IPS-18a (cell line): ENCODE measurements at regions not wholly inside any gene's neighbourhood (a gene's known extent, or its start where the extent isn't known, plus 50 kb on each side); places are given as distances from the start of the nearest gene placed in this dataset.

ENCODE experiments used
- H3K27ac ChIP-seq: one replicate; pipeline ENCODE4 v1.5.1; 2013; ENCODE audit warnings: low read length
- H3K27me3 ChIP-seq: one replicate; pipeline ENCODE4 v1.6.1; 2013; ENCODE audit warnings: mild to moderate bottlenecking, low read length; ENCODE audit not compliant: control insufficient read depth, insufficient read depth
- H3K36me3 ChIP-seq: one replicate; pipeline ENCODE4 v1.6.1; 2013; ENCODE audit warnings: low read depth, low read length; ENCODE audit not compliant: control insufficient read depth
- H3K4me1 ChIP-seq: one replicate; pipeline ENCODE4 v1.6.1; 2013; ENCODE audit warnings: low read depth, low read length; ENCODE audit not compliant: control insufficient read depth
- H3K4me3 ChIP-seq: one replicate; pipeline ENCODE4 v1.5.1; 2013; ENCODE audit warnings: low read length
- H3K9ac ChIP-seq: one replicate; pipeline ENCODE4 v1.6.1; 2013; ENCODE audit warnings: mild to moderate bottlenecking, low read length, moderate library complexity
- H3K9me3 ChIP-seq: one replicate; pipeline ENCODE4 v1.6.1; 2013; ENCODE audit warnings: low read depth, low read length; ENCODE audit not compliant: control insufficient read depth

- no peaks in the 10 kb centered on the region for H3K27me3 ChIP-seq
- H3K9me3 ChIP-seq = no peaks in the 10 kb centered on the region
- H3K4me3 ChIP-seq = no peak overlapping the region
- H3K9ac ChIP-seq = no peak overlapping the region
- no peaks in the 10 kb centered on the region for H3K4me1 ChIP-seq
- H3K27ac ChIP-seq = no peak overlapping the region
- no peaks in the 10 kb centered on the region for H3K36me3 ChIP-seq
These were observed 151.8 kb downstream of the SMC2 start for GRCh38 chr9:104245925-104246324.

- H3K9me3 ChIP-seq = peaks cover 2% of the 10 kb centered on the region
- no peak overlapping the region for H3K27ac ChIP-seq
- H3K4me3 ChIP-seq = no peak overlapping the region
- no peaks in the 10 kb centered on the region for H3K27me3 ChIP-seq
- no peak overlapping the region for H3K9ac ChIP-seq
- H3K4me1 ChIP-seq = no peaks in the 10 kb centered on the region
- no peaks in the 10 kb centered on the region for H3K36me3 ChIP-seq
These were observed 153.9 kb downstream of the SMC2 start for GRCh38 chr9:104247899-104248460.

- Histone ChIP-seq H3K4me1 (peaks cover 47% of the 10 kb centered on the region), H3K9ac (no peak overlapping the region), H3K27ac (no peak overlapping the region), H3K27me3 (no peaks in the 10 kb centered on the region), H3K4me3 (no peak overlapping the region), H3K36me3 (no peaks in the 10 kb centered on the region), H3K9me3 (peaks cover 13% of the 10 kb centered on the region)
These were observed 162.1 kb downstream of the SMC2 start for GRCh38 chr9:104256031-104256695.

- peaks cover 52% of the 10 kb centered on the region for H3K4me1 ChIP-seq
- H3K9ac ChIP-seq = no peak overlapping the region
- no peaks in the 10 kb centered on the region for H3K27me3 ChIP-seq
- H3K27ac ChIP-seq = no peak overlapping the region
- peaks cover 13% of the 10 kb centered on the region for H3K9me3 ChIP-seq
- H3K4me3 ChIP-seq = no peak overlapping the region
- H3K36me3 ChIP-seq = no peaks in the 10 kb centered on the region
These were observed 162.6 kb downstream of the SMC2 start for GRCh38 chr9:104256696-104257062.

GRCh38 chr9:104258296-104259011, 164.3 kb downstream of the SMC2 start:
- Histone ChIP-seq H3K9me3 (peaks cover 7% of the 10 kb centered on the region), H3K27me3 (no peaks in the 10 kb centered on the region), H3K9ac (no peak overlapping the region), H3K4me1 (peaks cover 53% of the 10 kb centered on the region), H3K36me3 (no peaks in the 10 kb centered on the region), H3K27ac (peak overlapping the region; percentile 52), H3K4me3 (peak overlapping the region; percentile 44)

- Histone ChIP-seq H3K4me3 (no peak overlapping the region), H3K9me3 (peaks cover 7% of the 10 kb centered on the region), H3K9ac (no peak overlapping the region), H3K36me3 (no peaks in the 10 kb centered on the region), H3K27me3 (no peaks in the 10 kb centered on the region), H3K4me1 (peaks cover 43% of the 10 kb centered on the region), H3K27ac (no peak overlapping the region)
These were observed 165.9 kb downstream of the SMC2 start for GRCh38 chr9:104260004-104260403.

GRCh38 chr9:104263942-104264341, 169.8 kb downstream of the SMC2 start:
- no peak overlapping the region for H3K4me3 ChIP-seq
- H3K27ac ChIP-seq = no peak overlapping the region
- no peaks in the 10 kb centered on the region for H3K27me3 ChIP-seq
- H3K36me3 ChIP-seq = no peaks in the 10 kb centered on the region
- H3K9me3 ChIP-seq = no peaks in the 10 kb centered on the region
- peaks cover 24% of the 10 kb centered on the region for H3K4me1 ChIP-seq
- H3K9ac ChIP-seq = no peak overlapping the region

GRCh38 chr9:104264431-104264830, 170.3 kb downstream of the SMC2 start:
- Histone ChIP-seq H3K4me1 (peaks cover 19% of the 10 kb centered on the region), H3K9me3 (no peaks in the 10 kb centered on the region), H3K27ac (no peak overlapping the region), H3K9ac (no peak overlapping the region), H3K27me3 (no peaks in the 10 kb centered on the region), H3K4me3 (no peak overlapping the region), H3K36me3 (no peaks in the 10 kb centered on the region)

- H3K27me3 ChIP-seq = no peaks in the 10 kb centered on the region
- no peaks in the 10 kb centered on the region for H3K9me3 ChIP-seq
- no peak overlapping the region for H3K4me3 ChIP-seq
- no peaks in the 10 kb centered on the region for H3K36me3 ChIP-seq
- H3K27ac ChIP-seq = no peak overlapping the region
- peaks cover 8% of the 10 kb centered on the region for H3K4me1 ChIP-seq
- H3K9ac ChIP-seq = no peak overlapping the region
These were observed 175.3 kb downstream of the SMC2 start for GRCh38 chr9:104269374-104269773.

- peaks cover 8% of the 10 kb centered on the region for H3K4me1 ChIP-seq
- no peak overlapping the region for H3K4me3 ChIP-seq
- no peak overlapping the region for H3K27ac ChIP-seq
- no peaks in the 10 kb centered on the region for H3K27me3 ChIP-seq
- H3K9me3 ChIP-seq = no peaks in the 10 kb centered on the region
- H3K9ac ChIP-seq = no peak overlapping the region
- no peaks in the 10 kb centered on the region for H3K36me3 ChIP-seq
These were observed 176.2 kb downstream of the SMC2 start for GRCh38 chr9:104269996-104270963.

- no peaks in the 10 kb centered on the region for H3K36me3 ChIP-seq
- H3K9ac ChIP-seq = no peak overlapping the region
- H3K27ac ChIP-seq = no peak overlapping the region
- peaks cover 8% of the 10 kb centered on the region for H3K4me1 ChIP-seq
- H3K4me3 ChIP-seq = no peak overlapping the region
- H3K27me3 ChIP-seq = no peaks in the 10 kb centered on the region
- no peaks in the 10 kb centered on the region for H3K9me3 ChIP-seq
These were observed 182.7 kb downstream of the SMC2 start for GRCh38 chr9:104276709-104277245.
